ENCODE measurements at regions not wholly inside any gene's neighbourhood (a gene's known extent, or its start where the extent isn't known, plus 50 kb on each side); places are given as distances from the start of the nearest gene placed in this dataset.

- no peaks in the 10 kb centered on the region for H3K36me3 ChIP-seq (replicated peaks in 1 of 2; ENCODE audit: control insufficient read depth in 1 of 2, insufficient read depth in 2 of 2, low read length in 2 of 2)
- no TSS peak for BruUV-seq (replicated peaks)
- no peaks in the 10 kb centered on the region for H3K9me3 ChIP-seq (ENCODE audit: low read length)
- TF ChIP-seq NFE2 (CRISPR knock-in tag; IDR thresholded peaks at IDR 0.05), result no peak
- TF ChIP-seq ZBTB20 (CRISPR knock-in tag; IDR thresholded peaks at IDR 0.05; ENCODE audit: borderline replicate concordance, low read depth), result no peak
- TF ChIP-seq ZNF800 (CRISPR knock-in tag; IDR thresholded peaks at IDR 0.05), result no peak
- TF ChIP-seq ZMYM3 (CRISPR knock-in tag; IDR thresholded peaks at IDR 0.05), result no peak
- no peak for TF ChIP-seq ZNF224 (CRISPR knock-in tag; IDR thresholded peaks at IDR 0.05)
- TF ChIP-seq, protein P1, sequence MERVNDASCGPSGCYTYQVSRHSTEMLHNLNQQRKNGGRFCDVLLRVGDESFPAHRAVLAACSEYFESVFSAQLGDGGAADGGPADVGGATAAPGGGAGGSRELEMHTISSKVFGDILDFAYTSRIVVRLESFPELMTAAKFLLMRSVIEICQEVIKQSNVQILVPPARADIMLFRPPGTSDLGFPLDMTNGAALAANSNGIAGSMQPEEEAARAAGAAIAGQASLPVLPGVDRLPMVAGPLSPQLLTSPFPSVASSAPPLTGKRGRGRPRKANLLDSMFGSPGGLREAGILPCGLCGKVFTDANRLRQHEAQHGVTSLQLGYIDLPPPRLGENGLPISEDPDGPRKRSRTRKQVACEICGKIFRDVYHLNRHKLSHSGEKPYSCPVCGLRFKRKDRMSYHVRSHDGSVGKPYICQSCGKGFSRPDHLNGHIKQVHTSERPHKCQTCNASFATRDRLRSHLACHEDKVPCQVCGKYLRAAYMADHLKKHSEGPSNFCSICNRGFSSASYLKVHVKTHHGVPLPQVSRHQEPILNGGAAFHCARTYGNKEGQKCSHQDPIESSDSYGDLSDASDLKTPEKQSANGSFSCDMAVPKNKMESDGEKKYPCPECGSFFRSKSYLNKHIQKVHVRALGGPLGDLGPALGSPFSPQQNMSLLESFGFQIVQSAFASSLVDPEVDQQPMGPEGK (CRISPR knock-in tag; IDR thresholded peaks at IDR 0.05), result no peak
- no peak for TF ChIP-seq ZNF773 (CRISPR knock-in tag; IDR thresholded peaks at IDR 0.05; ENCODE audit: borderline replicate concordance)
- no peak for TF ChIP-seq SALL2 (CRISPR knock-in tag; IDR thresholded peaks at IDR 0.05)
- no peak for TF ChIP-seq ZNF770 (CRISPR knock-in tag; IDR thresholded peaks at IDR 0.05)
- TF ChIP-seq ZNF749 (CRISPR knock-in tag; IDR thresholded peaks at IDR 0.05; ENCODE audit: borderline replicate concordance), result no peak
- POLR2A ChIA-PET, result no interaction called here
- no peak overlapping the region for H3K27ac ChIP-seq (ENCODE audit: extremely low read length, insufficient read depth, low read length)
- no peaks in the 10 kb centered on the region for H3K27me3 ChIP-seq (ENCODE audit: control insufficient read depth in 1 of 2, insufficient read depth in 2 of 2, low read length in 2 of 2)
- CTCF ChIA-PET (ENCODE audit: low intra/inter-chr PET ratio, low total read pairs), result no interaction called here
- WGBS (ENCODE audit: low lambda C conversion rate), result 0% methylated on average over 2 of the region's 2 CpGs
- DNase-seq (ENCODE audit: low spot score) (no peak), FAIRE-seq (no peak), ATAC-seq (no peak)
- in situ Hi-C loops (cut with HindIII; ENCODE audit: extremely low pct_ligation_motif_present, low pct_unique_long_range_greater_than_20kb), result no loop called here
- intact Hi-C loops (cut with micrococcal nuclease; ENCODE audit: unreplicated experiment), result no loop called here
- no peaks in the 10 kb centered on the region for H4K20me1 ChIP-seq (ENCODE audit: insufficient read depth, low read length)
- H2AFZ ChIP-seq (ENCODE audit: low read length), result no peak overlapping the region
- no peak overlapping the region for H3K4me2 ChIP-seq (ENCODE audit: low read depth, low read length)
- no peaks in the 10 kb centered on the region for H3K4me1 ChIP-seq (ENCODE audit: insufficient read depth, low read length)
- no peak overlapping the region for H3K4me3 ChIP-seq (replicated peaks in 1 of 3; ENCODE audit: insufficient read depth in 1 of 3, low read depth in 2 of 3, low read length in 3 of 3)
- no peak overlapping the region for H3K9ac ChIP-seq (ENCODE audit: insufficient read depth, low read depth, low read length)
- no peaks in the 10 kb centered on the region for H3K79me2 ChIP-seq (ENCODE audit: insufficient read depth, low read length)
Observed at GRCh38 chr12:118870551-118870950, 110.8 kb upstream of the SRRM4 start.
